Aorta (tissue), 5 donors: ENCODE measurements at regions not wholly inside any gene's neighbourhood (a gene's known extent, or its start where the extent isn't known, plus 50 kb on each side); places are given as distances from the start of the nearest gene placed in this dataset.
"Not testable (repeated sequence)": the region's sequence is repeated elsewhere in the genome, so short reads cannot be mapped to it uniquely, and the experiment has no call there.

Source experiments
- ATAC-seq: fragments of 200-7000 bp; cut with Tn5 transposase; one replicate; pipeline ENCODE4 v1.9.1; 2022; ENCODE audit warnings: moderate library complexity; ENCODE audit not compliant: low FRiP score
- DNase-seq, 2 donors: peaks; one replicate each; pipeline ENCODE4 v3.0.0-alpha.2; 2020
- H3K27ac ChIP-seq, 2 donors: one replicate each; pipeline ENCODE4 v1.5.1; 2013; ENCODE audit warnings: low read length in 2 of 2, mild to moderate bottlenecking in 2 of 2, moderate library complexity in 2 of 2, control low read depth in 1 of 2, inconsistent platforms in 1 of 2, low read depth in 1 of 2
- H3K27me3 ChIP-seq, 2 donors: one replicate each; pipeline ENCODE4 v1.6.1; 2013; ENCODE audit warnings: control low read depth in 1 of 2, low read length in 1 of 2, mild to moderate bottlenecking in 1 of 2, moderate library complexity in 1 of 2; ENCODE audit not compliant: insufficient read depth in 2 of 2, control insufficient read depth in 1 of 2
- H3K36me3 ChIP-seq, 2 donors: one replicate each; pipeline ENCODE4 v1.6.1; 2013; ENCODE audit warnings: control low read depth in 1 of 2, low read length in 1 of 2, mild to moderate bottlenecking in 1 of 2; ENCODE audit not compliant: insufficient read depth in 2 of 2, control insufficient read depth in 1 of 2
- H3K4me1 ChIP-seq, 2 donors: one replicate each; pipeline ENCODE4 v1.6.1; 2013; ENCODE audit warnings: low read length in 2 of 2, control low read depth in 1 of 2, mild to moderate bottlenecking in 1 of 2, moderate library complexity in 1 of 2; ENCODE audit not compliant: insufficient read depth in 2 of 2, control insufficient read depth in 1 of 2
- H3K4me3 ChIP-seq, 2 donors: one replicate each; pipeline ENCODE4 v1.5.1; 2013; ENCODE audit warnings: low read length in 2 of 2, control low read depth in 1 of 2, mild to moderate bottlenecking in 1 of 2
- H3K9me3 ChIP-seq: one replicate; pipeline ENCODE4 v1.6.1; 2013; ENCODE audit warnings: mild to moderate bottlenecking, low read length; ENCODE audit not compliant: control insufficient read depth
- WGBS, 2 donors: extraction: QIAGEN DNeasy Blood & Tissue Kit; methylation state at CpG; one replicate each; pipeline ENCODE4 v1.1.7; 2013; 5-methylcytosine and 5-hydroxymethylcytosine counted together
- intact Hi-C, 2 donors: fragments of 100-400 bp; cut with DNase I; formaldehyde crosslinking; loops; one replicate each; pipeline versions ENCODE4 v1.14.2 to v1.15.0; 2022
- donor health status: healthy with polysubstance abuse.
- donor health status: Bipolar disorder and iron deficiency.
- donor health status: DM: no; HTN: no; CAD: no.
- donor health status: DM: no; HTN: no; CAD: no.
- donor health status: DM: yes; HTN: yes; CAD: no.

DNA sequence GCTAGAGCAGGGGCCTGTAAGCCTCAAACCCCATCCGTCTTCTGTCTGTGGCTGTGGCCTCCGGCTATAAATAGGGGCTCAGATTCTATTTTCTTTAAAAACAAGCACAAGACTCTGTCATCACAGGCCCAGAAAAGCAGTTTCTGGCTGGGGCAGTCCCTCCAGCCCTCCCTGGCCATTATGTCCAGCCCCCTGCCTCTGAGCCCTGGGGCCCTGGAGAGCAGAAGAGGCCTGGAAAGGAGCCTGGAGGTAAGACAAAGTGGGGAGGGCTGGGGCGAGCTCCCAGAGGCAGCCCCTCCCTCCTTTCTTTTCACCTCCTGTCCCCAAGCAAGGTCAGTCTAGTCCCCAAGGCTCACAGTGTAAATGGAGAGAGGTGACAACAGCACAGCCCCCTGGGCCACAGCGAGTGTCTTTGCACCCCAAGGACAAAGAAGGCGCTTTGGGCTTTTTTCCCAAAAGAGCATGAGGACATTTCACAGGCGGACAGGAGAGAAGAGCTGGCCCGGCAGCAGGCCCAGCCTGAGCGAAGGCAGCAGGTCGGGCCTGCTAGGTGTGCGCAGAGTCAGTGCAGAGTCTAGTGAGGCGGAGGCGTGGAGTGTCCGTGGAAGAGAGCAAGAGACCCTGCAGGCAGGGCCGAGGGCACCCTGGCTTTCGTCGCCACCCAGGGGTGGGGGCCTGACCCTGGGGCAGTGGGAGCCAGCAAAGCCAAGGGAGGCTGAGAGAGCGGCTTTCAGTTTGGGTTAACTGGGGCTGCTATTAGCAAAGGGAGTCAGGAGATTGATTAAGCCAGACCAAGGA lies 188.3 kb downstream of the TBC1D2B start:
- ATAC-seq = no peak
- Histone ChIP-seq H3K4me3 (no peak overlapping the region), H3K9me3 (no peaks in the 10 kb centered on the region), H3K27me3 (no peaks in the 10 kb centered on the region), H3K27ac (peak overlapping the region; percentile 33 to 88), H3K36me3 (no peaks in the 10 kb centered on the region), H3K4me1 (peaks cover 0 to 2% of the 10 kb centered on the region in 2 donors)
- 43 to 50% methylated on average over 16 to 17 of the region's 17 CpGs for WGBS, 2 donors
- DNase-seq = peak; percentile 63 to 76
- intact Hi-C loops = no loop called here

GRCh38 chr15:77887563-77888429 lies 189.7 kb downstream of the TBC1D2B start:
- H3K27me3 ChIP-seq, H3K4me1 ChIP-seq, H3K4me3 ChIP-seq, intact Hi-C loops, H3K9me3 ChIP-seq, H3K36me3 ChIP-seq: not testable (repeated sequence)
- ATAC-seq (peak; percentile 87), DNase-seq (peak; percentile 73 to 91)
- peak overlapping the region; percentile 93 to 98 for H3K27ac ChIP-seq
- 2 to 9% methylated on average over 9 to 13 of the region's 16 CpGs for WGBS, 2 donors

- H3K27ac ChIP-seq = peak overlapping the region; percentile 48 to 98
- H3K4me1 ChIP-seq = peaks cover 0 to 2% of the 10 kb centered on the region in 2 donors
- no peaks in the 10 kb centered on the region for H3K9me3 ChIP-seq
- intact Hi-C loops = no loop called here
- no peaks in the 10 kb centered on the region for H3K36me3 ChIP-seq
- WGBS, 2 donors = 66 to 70% methylated on average over 11 of the region's 11 CpGs
- no peak overlapping the region for H3K4me3 ChIP-seq
- DNase-seq (no peak), ATAC-seq (no peak)
- H3K27me3 ChIP-seq = no peaks in the 10 kb centered on the region
Measured at GRCh38 chr15:77886805-77887448, 190.6 kb downstream of the TBC1D2B start.

DNA sequence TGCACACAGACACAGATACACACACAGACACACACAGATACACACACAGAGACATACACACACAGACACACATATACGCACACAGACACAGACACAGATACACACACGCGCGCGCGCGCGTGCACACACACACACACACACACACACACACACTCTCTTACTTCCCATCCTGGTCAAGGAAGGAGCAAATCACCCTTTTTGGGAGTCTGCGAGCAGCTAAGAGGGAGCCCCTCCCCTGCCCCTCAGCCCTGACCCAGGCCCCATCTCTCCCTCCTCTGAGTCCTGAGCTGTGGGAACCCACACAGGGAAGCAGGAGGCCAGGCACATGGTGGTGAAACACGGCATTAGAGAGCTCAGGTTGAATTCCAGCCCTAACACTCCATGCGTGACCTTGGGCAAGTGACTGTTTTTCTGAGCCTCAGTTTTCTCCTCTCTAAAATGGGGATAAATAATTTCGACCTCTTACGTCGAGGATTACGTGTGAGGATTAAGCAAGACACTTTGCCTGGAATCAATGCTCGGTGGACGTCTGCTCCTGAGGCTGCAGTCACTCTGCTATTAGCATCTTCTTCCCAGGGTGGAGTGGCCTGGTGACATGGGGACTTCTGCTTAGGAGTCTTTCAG lies 191.5 kb downstream of the TBC1D2B start:
- intact Hi-C loops, DNase-seq, H3K4me3 ChIP-seq, H3K36me3 ChIP-seq, ATAC-seq, H3K4me1 ChIP-seq, H3K9me3 ChIP-seq, H3K27me3 ChIP-seq: not testable (repeated sequence)
- peak overlapping the region in 1 of 2 donors; percentile 93 for H3K27ac ChIP-seq
- 79 to 86% methylated on average over 17 of the region's 17 CpGs for WGBS, 2 donors

DNA sequence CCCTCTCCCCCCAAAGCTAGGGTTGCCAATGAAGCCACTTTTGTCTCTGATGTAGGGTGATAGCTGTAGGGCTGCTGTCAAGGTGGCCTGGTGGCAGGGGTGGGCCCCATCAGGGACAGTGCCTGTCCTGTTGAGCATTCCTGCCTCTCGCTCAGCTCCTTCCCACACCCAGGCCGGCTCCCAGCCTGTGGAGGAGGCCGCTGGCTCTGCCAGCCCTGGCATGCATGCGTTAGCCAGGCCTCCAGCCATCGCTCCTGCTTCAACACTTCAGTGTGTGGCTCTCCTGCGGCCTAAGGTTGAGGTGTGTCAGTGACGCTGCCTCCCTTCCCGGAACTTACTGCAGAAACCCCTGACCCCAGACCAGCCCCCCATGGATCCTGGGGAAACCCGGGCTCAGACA lies 194.5 kb downstream of the TBC1D2B start:
- H3K36me3 ChIP-seq, H3K4me1 ChIP-seq, intact Hi-C loops, H3K9me3 ChIP-seq, H3K4me3 ChIP-seq, H3K27me3 ChIP-seq, H3K27ac ChIP-seq, ATAC-seq, DNase-seq: not testable (repeated sequence)
- WGBS, 2 donors = no CpG with 5 or more reads among the region's 9 CpGs

GRCh38 chr15:77881950-77882349 lies 195.6 kb downstream of the TBC1D2B start:
- Histone ChIP-seq H3K36me3 (no peaks in the 10 kb centered on the region), H3K9me3 (no peaks in the 10 kb centered on the region), H3K4me3 (no peak overlapping the region), H3K27ac (no peak overlapping the region), H3K4me1 (no peaks in the 10 kb centered on the region), H3K27me3 (no peaks in the 10 kb centered on the region)
- ATAC-seq = no peak
- 95% methylated on average over 5 of the region's 5 CpGs for WGBS, 2 donors
- no peak for DNase-seq
- intact Hi-C loops = no loop called here

- H3K27ac ChIP-seq, H3K27me3 ChIP-seq, H3K36me3 ChIP-seq, ATAC-seq, H3K4me1 ChIP-seq, H3K4me3 ChIP-seq, H3K9me3 ChIP-seq, DNase-seq, intact Hi-C loops: not testable (repeated sequence)
- WGBS, 2 donors = 44 to 47% methylated on average over 8 to 12 of the region's 16 CpGs
Measured at GRCh38 chr15:77881535-77881934, 196.0 kb downstream of the TBC1D2B start.

DNA sequence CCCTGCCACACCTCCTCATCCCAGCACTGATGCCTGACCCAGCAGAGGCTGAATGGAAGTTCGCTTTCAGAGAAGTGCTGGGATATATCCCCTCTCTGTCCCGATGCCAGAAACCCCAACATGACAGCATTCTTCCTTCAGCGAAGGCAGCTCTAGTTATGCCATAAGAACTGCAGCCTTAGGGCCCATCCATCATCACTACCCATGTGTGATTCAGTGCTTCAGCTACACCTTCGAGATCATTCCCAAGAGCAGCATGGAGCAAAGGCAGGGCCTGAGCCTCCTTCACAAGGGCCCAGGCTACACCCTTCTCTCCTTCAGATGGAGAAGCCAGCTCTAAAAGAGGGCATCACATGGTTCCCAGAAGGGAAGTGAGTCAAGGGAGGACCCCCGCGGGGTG lies 198.0 kb downstream of the TBC1D2B start:
- H3K27me3 ChIP-seq, intact Hi-C loops, H3K4me3 ChIP-seq, H3K27ac ChIP-seq, ATAC-seq, H3K4me1 ChIP-seq, DNase-seq, H3K36me3 ChIP-seq, H3K9me3 ChIP-seq: not testable (repeated sequence)
- WGBS, 2 donors = 88 to 97% methylated on average over 4 to 6 of the region's 6 CpGs
